GM18507 (cell line): ENCODE measurements at regions not wholly inside any gene's neighbourhood (a gene's known extent, or its start where the extent isn't known, plus 50 kb on each side); places are given as distances from the start of the nearest gene placed in this dataset.
"Not testable (repeated sequence)": the region's sequence is repeated elsewhere in the genome, so short reads cannot be mapped to it uniquely, and the experiment has no call there.

ENCODE experiments used
- DNase-seq: peaks from one replicate; pipeline ENCODE4 v3.0.0; 2011; ENCODE audit warnings: low read depth; ENCODE audit not compliant: insufficient read length; ENCODE audit errors: extremely low spot score
- FAIRE-seq: peaks from 2 replicates; lab custom pipeline; 2011; peaks lifted over from hg19 to GRCh38; lab: Jason Lieb, UNC

- DNase-seq, FAIRE-seq: not testable (repeated sequence)
Observed at GRCh38 chr2:76697439-76697838, 824.7 kb downstream of the LRRTM4 start.

GRCh38 chr2:76692908-76693307, 829.3 kb downstream of the LRRTM4 start:
- DNase-seq = no peak
- no peak for FAIRE-seq

GRCh38 chr2:76688732-76689131, 833.4 kb downstream of the LRRTM4 start:
- no peak for DNase-seq
- FAIRE-seq = no peak

GRCh38 chr2:76687923-76688322, 834.3 kb downstream of the LRRTM4 start:
- FAIRE-seq (no peak), DNase-seq (no peak)

- DNase-seq = no peak
- no peak for FAIRE-seq
Observed at GRCh38 chr2:76684756-76685155, 837.4 kb downstream of the LRRTM4 start.

GRCh38 chr2:76679025-76679396, 843.2 kb downstream of the LRRTM4 start:
- no peak for DNase-seq
- FAIRE-seq = no peak

GRCh38 chr2:76678383-76679024, 843.7 kb downstream of the LRRTM4 start:
- no peak for DNase-seq
- no peak for FAIRE-seq

- DNase-seq (no peak), FAIRE-seq (no peak)
Observed at GRCh38 chr2:76675212-76675611, 847.0 kb downstream of the LRRTM4 start.

GRCh38 chr2:76672798-76673197, 849.4 kb downstream of the LRRTM4 start:
- no peak for FAIRE-seq

GRCh38 chr2:76669966-76670465, 852.2 kb downstream of the LRRTM4 start:
- no peak for DNase-seq
- FAIRE-seq = no peak

More at GRCh38 chr2:76672798-76673197, 849.4 kb downstream of the LRRTM4 start:
- no peak for DNase-seq

GRCh38 chr2:76668279-76668678, 853.9 kb downstream of the LRRTM4 start:
- DNase-seq (no peak), FAIRE-seq (no peak)

GRCh38 chr2:76667821-76668271, 854.3 kb downstream of the LRRTM4 start:
- FAIRE-seq (no peak), DNase-seq (no peak)

GRCh38 chr2:76642129-76642528, 880.0 kb downstream of the LRRTM4 start:
- DNase-seq = no peak
- FAIRE-seq = no peak

- FAIRE-seq (no peak), DNase-seq (no peak)
Observed at GRCh38 chr2:76641506-76641905, 880.7 kb downstream of the LRRTM4 start.

- FAIRE-seq (no peak), DNase-seq (no peak)
Observed at GRCh38 chr2:76640905-76641304, 881.3 kb downstream of the LRRTM4 start.

- DNase-seq (no peak), FAIRE-seq (no peak)
Observed at GRCh38 chr2:76639171-76639680, 883.0 kb downstream of the LRRTM4 start.

GRCh38 chr2:76633276-76633921, 888.8 kb downstream of the LRRTM4 start:
- FAIRE-seq (no peak), DNase-seq (no peak)

GRCh38 chr2:76625101-76625500, 897.1 kb downstream of the LRRTM4 start:
- no peak for FAIRE-seq
- no peak for DNase-seq

GRCh38 chr2:76613330-76613729, 902.6 kb upstream of the GCFC2 start:
- FAIRE-seq (no peak), DNase-seq (no peak)

- DNase-seq = no peak
- FAIRE-seq = no peak
Observed at GRCh38 chr2:76612764-76613163, 902.0 kb upstream of the GCFC2 start.

GRCh38 chr2:76610451-76610850, 899.7 kb upstream of the GCFC2 start:
- DNase-seq (no peak), FAIRE-seq (no peak)
